ENCODE measurements at regions not wholly inside any gene's neighbourhood (a gene's known extent, or its start where the extent isn't known, plus 50 kb on each side); places are given as distances from the start of the nearest gene placed in this dataset.

- DNase-seq (ENCODE audit: low spot score): no peak
Observed at GRCh38 chr9:107210775-107211174, 72.3 kb upstream of the RAD23B start.

GRCh38 chr9:107211284-107211923 is 71.7 kb upstream of the RAD23B start:
- DNase-seq (ENCODE audit: low spot score): no peak

GRCh38 chr9:107212613-107213012 is 70.5 kb upstream of the RAD23B start:
- DNase-seq (ENCODE audit: low spot score): no peak

GRCh38 chr9:107213080-107213479 is 70.0 kb upstream of the RAD23B start:
- no peak for DNase-seq (ENCODE audit: low spot score)

GRCh38 chr9:107213561-107214028 is 69.5 kb upstream of the RAD23B start:
- DNase-seq (ENCODE audit: low spot score): no peak

GRCh38 chr9:107214381-107214780 is 68.7 kb upstream of the RAD23B start:
- DNase-seq (ENCODE audit: low spot score): no peak

GRCh38 chr9:107214915-107215314 is 68.2 kb upstream of the RAD23B start:
- no peak for DNase-seq (ENCODE audit: low spot score)

- DNase-seq (ENCODE audit: low spot score): no peak
Observed at GRCh38 chr9:107215381-107215780, 67.7 kb upstream of the RAD23B start.

GRCh38 chr9:107216329-107216728 is 66.8 kb upstream of the RAD23B start:
- no peak for DNase-seq (ENCODE audit: low spot score)

- no peak for DNase-seq (ENCODE audit: low spot score)
Observed at GRCh38 chr9:107218829-107219485, 64.1 kb upstream of the RAD23B start.

GRCh38 chr9:107219486-107220077 is 63.5 kb upstream of the RAD23B start:
- no peak for DNase-seq (ENCODE audit: low spot score)

- DNase-seq (ENCODE audit: low spot score): peak; percentile 28
Observed at GRCh38 chr9:107221321-107221720, 61.8 kb upstream of the RAD23B start.

GRCh38 chr9:107222020-107222522 is 61.0 kb upstream of the RAD23B start:
- DNase-seq (ENCODE audit: low spot score): no peak

- no peak for DNase-seq (ENCODE audit: low spot score)
Observed at GRCh38 chr9:107223381-107223780, 59.7 kb upstream of the RAD23B start.

GRCh38 chr9:107224252-107224651 is 58.8 kb upstream of the RAD23B start:
- DNase-seq (ENCODE audit: low spot score): no peak

- no peak for DNase-seq (ENCODE audit: low spot score)
Observed at GRCh38 chr9:107226421-107226820, 56.7 kb upstream of the RAD23B start.

GRCh38 chr9:107227774-107228173 is 55.3 kb upstream of the RAD23B start:
- no peak for DNase-seq (ENCODE audit: low spot score)

- no peak for DNase-seq (ENCODE audit: low spot score)
Observed at GRCh38 chr9:107228496-107229039, 54.5 kb upstream of the RAD23B start.

- DNase-seq (ENCODE audit: low spot score): no peak
Observed at GRCh38 chr9:107229241-107229741, 53.8 kb upstream of the RAD23B start.
